ENCODE measurements at regions not wholly inside any gene's neighbourhood (a gene's known extent, or its start where the extent isn't known, plus 50 kb on each side); places are given as distances from the start of the nearest gene placed in this dataset.
"Not testable (repeated sequence)": the region's sequence is repeated elsewhere in the genome, so short reads cannot be mapped to it uniquely, and the experiment has no call there.

DNA sequence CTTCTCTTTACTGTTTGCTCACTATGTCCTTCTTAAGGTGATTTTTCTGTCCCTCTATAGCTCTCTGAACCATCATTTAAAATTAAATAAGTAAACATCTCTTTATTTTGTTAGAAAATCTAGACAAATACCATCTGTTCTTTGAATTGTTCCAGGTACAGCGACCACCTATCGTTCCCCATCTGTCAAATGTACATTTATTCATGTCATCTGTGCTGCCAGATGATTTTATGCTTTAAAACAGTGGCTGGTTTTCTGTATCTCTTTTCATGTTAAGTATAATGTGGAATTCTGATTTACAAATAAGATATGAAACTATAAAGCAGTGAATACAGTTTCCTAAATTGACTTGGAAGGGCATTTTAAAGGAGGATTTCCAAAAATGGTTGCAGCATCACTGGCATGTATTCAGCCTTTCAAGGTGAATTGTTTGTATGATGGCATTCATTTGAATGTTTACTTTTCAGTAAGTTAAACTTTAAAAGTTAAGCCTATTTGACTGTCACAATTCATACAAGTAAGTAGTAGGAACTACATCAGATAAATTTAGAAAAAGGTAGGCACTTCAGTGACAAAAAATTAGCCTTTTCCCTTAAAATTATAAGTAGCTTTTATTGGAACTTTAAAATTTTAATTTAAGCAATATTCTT is 92.6 kb upstream of the CLVS2 start:
- no peak overlapping the region for H3K4me3 ChIP-seq (replicated peaks; ENCODE audit: low read depth, low read length)
- TF ChIP-seq, protein P1, sequence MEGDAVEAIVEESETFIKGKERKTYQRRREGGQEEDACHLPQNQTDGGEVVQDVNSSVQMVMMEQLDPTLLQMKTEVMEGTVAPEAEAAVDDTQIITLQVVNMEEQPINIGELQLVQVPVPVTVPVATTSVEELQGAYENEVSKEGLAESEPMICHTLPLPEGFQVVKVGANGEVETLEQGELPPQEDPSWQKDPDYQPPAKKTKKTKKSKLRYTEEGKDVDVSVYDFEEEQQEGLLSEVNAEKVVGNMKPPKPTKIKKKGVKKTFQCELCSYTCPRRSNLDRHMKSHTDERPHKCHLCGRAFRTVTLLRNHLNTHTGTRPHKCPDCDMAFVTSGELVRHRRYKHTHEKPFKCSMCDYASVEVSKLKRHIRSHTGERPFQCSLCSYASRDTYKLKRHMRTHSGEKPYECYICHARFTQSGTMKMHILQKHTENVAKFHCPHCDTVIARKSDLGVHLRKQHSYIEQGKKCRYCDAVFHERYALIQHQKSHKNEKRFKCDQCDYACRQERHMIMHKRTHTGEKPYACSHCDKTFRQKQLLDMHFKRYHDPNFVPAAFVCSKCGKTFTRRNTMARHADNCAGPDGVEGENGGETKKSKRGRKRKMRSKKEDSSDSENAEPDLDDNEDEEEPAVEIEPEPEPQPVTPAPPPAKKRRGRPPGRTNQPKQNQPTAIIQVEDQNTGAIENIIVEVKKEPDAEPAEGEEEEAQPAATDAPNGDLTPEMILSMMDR (IDR thresholded peaks at IDR 0.05; ENCODE audit: low read depth, low read length, missing control alignments), result no peak
- no peak for DNase-seq (ENCODE audit: extremely low read depth, low read depth)

- TF ChIP-seq, protein P1 (IDR thresholded peaks at IDR 0.05; ENCODE audit: low read depth, low read length, missing control alignments), result no peak
- H3K4me3 ChIP-seq (replicated peaks; ENCODE audit: low read depth, low read length), result no peak overlapping the region
- DNase-seq (ENCODE audit: extremely low read depth, low read depth), result no peak
Observed at GRCh38 chr6:122904166-122904565, 91.9 kb upstream of the CLVS2 start.

GRCh38 chr6:122913558-122913957 is 82.5 kb upstream of the CLVS2 start:
- no peak for DNase-seq (ENCODE audit: extremely low read depth, low read depth)
- TF ChIP-seq, protein P1 (IDR thresholded peaks at IDR 0.05; ENCODE audit: low read depth, low read length, missing control alignments), result no peak
- H3K4me3 ChIP-seq (replicated peaks; ENCODE audit: low read depth, low read length), result no peak overlapping the region

GRCh38 chr6:122918714-122919113 is 77.3 kb upstream of the CLVS2 start:
- H3K4me3 ChIP-seq (replicated peaks; ENCODE audit: low read depth, low read length), result no peak overlapping the region
- TF ChIP-seq, protein P1 (IDR thresholded peaks at IDR 0.05; ENCODE audit: low read depth, low read length, missing control alignments), result no peak
- no peak for DNase-seq (ENCODE audit: extremely low read depth, low read depth)

GRCh38 chr6:122930252-122931180 is 65.5 kb upstream of the CLVS2 start:
- no peak overlapping the region for H3K4me3 ChIP-seq (replicated peaks; ENCODE audit: low read depth, low read length)
- TF ChIP-seq, protein P1 (IDR thresholded peaks at IDR 0.05; ENCODE audit: low read depth, low read length, missing control alignments), result no peak
- no peak for DNase-seq (ENCODE audit: extremely low read depth, low read depth)

DNA sequence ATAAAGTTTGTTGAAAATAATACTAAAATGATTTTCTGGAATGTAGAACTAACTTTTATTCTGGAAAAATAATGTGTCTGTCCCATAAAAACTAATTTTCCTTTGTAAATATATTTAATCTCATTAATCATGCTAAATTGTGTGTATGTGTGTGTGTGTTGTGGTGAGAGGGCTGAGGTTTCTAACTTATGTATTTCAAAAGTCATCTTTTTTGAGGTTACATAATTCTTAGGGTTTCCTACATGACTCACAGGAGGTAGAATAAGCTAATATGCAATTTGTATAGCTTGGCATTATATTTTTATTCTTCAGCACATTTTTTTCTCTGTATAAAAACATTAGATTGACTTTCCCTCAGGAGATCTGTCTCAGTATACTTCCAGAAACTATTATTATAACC is 64.1 kb upstream of the CLVS2 start:
- TF ChIP-seq, protein P1 (IDR thresholded peaks at IDR 0.05; ENCODE audit: low read depth, low read length, missing control alignments), result no peak
- DNase-seq (ENCODE audit: extremely low read depth, low read depth), result no peak
- no peak overlapping the region for H3K4me3 ChIP-seq (replicated peaks; ENCODE audit: low read depth, low read length)

DNA sequence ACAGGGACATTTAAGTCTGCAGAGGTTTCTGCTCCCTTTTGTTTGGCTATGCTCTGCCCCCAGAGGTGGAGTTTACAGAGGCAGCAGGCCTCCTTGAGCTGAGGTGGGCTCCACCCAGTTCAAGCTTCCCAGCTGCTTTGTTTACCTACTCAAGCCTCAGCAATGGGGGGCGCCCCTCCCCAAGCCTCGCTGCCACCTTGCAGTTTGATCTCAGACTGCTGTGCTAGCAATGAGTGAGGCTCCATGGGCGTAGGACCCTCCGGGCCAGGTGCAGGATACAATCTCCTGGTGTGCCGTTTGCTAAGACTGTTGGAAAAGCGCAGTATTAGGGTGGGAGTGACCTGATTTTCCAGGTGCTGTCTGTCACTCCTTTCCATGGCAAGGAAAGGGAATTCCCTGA is 51.1 kb upstream of the CLVS2 start:
- not testable (repeated sequence) for DNase-seq (ENCODE audit: extremely low read depth, low read depth); H3K4me3 ChIP-seq (replicated peaks; ENCODE audit: low read depth, low read length)

Measured in HFF-Myc (cell line).